GM18861 (cell line): ENCODE measurements at regions not wholly inside any gene's neighbourhood (a gene's known extent, or its start where the extent isn't known, plus 50 kb on each side); places are given as distances from the start of the nearest gene placed in this dataset.
"Not testable (repeated sequence)": the region's sequence is repeated elsewhere in the genome, so short reads cannot be mapped to it uniquely, and the experiment has no call there.

ENCODE experiments used
- ATAC-seq: cut with Tn5 transposase; IDR thresholded peaks from one replicate; pipeline ENCODE4 v1.9.1; 2021; ENCODE audit not compliant: unreplicated experiment

DNA sequence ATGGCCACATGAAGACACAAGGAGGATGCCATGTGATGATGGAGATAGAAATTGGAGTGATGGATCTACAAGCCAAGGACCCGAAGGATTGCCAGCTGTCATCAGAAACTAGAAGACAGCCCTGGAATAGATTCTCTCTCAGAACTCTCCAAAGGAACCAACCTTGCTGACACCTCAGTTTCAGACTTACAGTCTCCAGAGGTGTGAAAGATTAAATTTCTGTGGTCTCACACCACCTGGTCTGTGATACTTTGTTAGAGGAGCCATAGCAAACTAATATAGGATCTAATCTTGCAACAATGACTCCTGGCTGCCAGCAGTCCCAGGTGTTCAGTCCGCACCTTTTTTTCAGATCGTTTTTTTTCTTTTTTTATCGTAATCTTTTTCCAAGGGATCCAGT is 647.3 kb upstream of the GHITM start:
- no peak for ATAC-seq

DNA sequence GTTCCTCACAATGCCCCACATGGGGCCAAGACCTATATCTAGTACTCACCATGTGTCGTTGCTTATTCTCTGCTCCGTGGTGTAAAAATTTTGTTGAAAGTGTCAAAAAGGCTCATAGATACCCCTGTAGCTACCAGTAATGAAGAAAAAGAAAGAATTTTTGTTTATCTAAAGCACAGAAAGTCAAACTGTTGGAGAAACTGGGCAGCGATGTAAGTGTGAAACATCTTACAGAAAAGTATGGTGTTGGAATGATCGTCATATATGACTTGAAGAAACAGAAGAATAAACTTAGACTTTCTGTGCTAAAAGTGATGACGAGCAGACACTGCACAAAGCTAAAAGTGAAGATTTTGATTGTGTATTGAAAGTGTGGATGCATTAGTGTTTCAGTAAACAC is 626.6 kb upstream of the GHITM start:
- no peak for ATAC-seq

GRCh38 chr10:83515001-83515400 is 624.3 kb upstream of the GHITM start:
- ATAC-seq = no peak

DNA sequence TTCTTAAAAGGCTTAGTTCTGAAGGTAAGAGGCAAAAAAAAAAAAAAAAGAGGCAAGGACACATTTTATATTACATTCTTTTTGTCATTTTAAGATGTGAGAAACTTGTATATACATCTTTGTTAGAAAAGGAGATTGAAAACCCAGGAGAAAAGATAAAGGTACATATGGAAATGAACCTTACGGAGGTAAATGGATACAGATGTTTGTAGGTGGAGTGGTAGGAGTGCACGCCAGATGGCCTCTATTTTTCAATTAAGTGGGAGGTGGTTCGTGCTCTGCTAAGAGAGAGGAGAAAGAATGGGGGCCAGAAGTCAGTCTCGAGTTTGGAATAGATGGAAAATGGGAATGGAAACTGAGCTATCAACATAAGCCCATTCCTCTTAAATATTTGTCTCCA is 622.5 kb upstream of the GHITM start:
- no peak for ATAC-seq

DNA sequence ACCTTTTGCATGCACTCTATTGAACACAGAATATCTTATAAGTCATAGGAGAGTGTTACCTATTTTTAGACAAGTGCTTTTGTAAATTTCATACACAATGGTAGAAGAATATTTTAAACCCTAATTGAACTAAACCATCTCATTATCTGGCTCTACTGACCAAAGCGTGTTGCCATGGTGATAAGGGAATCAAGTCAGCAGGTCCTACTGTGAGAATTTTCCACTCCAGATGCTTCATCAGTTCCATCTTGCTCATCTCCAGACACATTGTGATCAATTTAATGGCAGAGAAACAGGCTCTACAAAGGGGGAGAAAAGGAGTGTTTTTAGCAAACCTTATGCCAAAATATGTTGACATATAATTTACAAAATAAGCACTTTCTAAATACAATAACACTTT is 621.9 kb upstream of the GHITM start:
- no peak for ATAC-seq

DNA sequence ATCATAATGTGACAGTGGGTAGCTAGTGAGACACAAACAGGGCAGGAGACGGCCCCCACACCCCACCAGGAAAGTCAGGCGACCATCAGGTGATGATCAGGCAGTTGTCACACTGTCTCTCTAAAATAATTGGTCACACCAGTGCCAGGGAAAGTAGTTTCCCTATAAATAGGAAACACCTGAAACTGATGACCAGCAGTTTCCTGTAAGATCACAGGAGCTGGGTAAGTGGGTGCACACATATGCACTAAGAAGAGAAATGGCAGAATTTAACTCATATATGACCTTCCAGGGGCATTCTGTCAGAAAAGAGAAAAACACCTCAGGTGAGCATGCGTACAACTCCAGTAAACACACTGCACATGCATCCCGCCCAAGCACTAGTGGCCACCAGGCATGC is 620.5 kb upstream of the GHITM start:
- no peak for ATAC-seq

DNA sequence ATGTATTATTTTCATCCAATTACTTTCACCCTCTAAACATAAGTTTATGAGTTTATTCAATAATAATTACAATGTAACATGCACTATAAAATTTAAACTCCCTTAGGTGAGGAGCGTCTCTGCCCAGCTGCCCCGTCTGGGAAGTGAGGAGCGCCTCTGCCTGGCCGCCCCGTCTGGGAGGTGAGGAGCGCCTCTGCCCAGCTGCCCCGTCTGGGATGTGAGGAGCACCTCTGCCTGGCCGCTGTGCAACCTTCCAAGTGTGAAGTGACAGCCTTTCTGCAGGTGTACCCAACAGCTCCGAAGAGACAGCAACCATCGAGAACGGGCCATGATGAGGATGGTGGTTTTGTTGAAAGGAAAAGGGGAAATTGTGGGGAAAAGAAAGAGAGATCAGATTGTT is 618.9 kb upstream of the GHITM start:
- ATAC-seq = not testable (repeated sequence)

DNA sequence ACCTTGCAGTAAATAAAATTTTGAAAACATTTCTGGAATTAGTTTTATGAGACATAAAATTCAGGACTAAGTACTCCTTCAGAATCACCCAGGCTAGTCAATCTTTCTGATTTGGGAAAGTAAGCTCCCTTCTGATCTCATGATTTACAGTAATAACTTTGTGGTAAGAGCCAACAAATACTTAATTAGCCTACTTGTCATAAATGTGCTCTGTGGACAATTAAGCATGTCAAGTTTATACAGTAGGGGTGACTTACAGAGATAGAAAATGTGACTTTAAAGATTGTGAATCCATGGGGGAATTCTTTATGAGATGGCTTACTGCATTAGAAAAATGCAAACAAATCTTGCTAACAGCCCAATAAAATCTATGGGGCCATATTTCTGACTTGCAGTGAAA is 616.9 kb upstream of the GHITM start:
- no peak for ATAC-seq

- no peak for ATAC-seq
Observed at GRCh38 chr10:83522881-83523386, 616.4 kb upstream of the GHITM start.

- ATAC-seq = no peak
Observed at GRCh38 chr10:83527934-83528333, 611.4 kb upstream of the GHITM start.

GRCh38 chr10:83533290-83533689 is 606.0 kb upstream of the GHITM start:
- ATAC-seq = peak; percentile 65

DNA sequence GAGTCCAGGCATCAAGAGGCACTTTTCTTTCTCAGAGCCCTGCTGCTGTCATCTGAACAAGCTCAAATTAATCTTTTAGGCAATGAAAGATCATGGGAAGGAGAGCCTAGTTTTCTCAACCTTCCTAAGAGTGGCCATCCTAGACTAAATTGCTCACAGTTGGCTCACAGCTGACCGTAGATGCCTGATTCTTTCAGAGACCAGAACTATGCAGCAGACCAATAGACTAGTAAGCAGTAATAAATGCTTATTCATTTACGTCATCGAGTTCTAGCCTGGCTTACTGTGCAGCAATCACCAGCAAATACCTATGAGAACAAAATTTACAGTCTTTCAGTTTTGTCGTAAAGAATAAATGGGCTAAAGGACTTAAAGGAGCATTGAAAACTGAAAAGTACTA is 602.9 kb upstream of the GHITM start:
- no peak for ATAC-seq

DNA sequence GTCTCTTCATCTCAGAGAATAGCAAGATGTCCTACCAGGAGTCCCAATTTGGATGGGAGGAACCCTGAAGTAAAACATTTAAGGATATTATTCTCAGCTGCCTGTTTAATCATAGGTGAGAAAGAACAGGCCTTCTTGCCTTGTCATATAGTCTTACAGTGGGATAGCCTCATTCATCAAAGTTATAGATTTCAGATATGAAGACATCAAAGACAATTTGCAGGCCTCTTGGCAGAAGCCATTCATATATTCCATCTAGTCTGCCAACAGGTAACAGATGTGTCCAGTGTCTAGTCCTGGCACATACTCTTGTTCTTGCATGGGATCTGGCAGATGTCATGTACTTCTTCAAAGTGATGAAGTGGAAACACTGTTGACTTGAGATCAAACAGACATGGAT is 601.3 kb upstream of the GHITM start:
- no peak for ATAC-seq

GRCh38 chr10:83539528-83540308 is 599.6 kb upstream of the GHITM start:
- peak; percentile 42 for ATAC-seq

GRCh38 chr10:83541046-83541445 is 598.3 kb upstream of the GHITM start:
- no peak for ATAC-seq

DNA sequence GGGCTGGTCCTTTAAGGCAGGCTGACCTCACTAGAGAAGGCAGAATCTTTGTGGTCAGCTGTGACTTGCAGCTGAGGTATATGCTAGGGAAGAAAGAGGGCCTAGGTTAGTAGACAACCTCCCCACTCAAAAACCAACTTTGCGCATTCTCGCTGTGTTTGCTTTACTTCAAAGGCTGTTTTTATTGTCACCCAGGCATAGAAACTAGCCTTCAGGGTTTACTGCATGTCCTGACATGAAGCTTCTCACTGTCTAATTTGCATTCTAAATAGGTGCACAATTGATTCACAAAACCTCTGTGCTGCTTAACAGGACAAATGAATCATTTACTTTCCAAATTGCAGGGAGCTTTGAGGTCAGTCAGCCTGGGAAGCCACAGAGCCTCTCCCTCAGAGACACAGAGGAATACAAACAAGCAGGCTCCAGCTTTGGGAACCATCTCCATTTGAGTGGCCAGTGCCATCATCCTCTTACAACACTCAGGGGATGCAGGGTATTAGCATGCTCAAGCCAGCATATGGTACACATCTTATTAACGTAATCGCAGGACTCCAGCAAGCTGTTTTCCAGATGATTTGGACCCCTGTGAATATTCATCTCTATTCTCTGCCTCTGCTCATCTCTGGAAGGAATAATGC is 596.4 kb upstream of the GHITM start:
- peak; percentile 59 for ATAC-seq

DNA sequence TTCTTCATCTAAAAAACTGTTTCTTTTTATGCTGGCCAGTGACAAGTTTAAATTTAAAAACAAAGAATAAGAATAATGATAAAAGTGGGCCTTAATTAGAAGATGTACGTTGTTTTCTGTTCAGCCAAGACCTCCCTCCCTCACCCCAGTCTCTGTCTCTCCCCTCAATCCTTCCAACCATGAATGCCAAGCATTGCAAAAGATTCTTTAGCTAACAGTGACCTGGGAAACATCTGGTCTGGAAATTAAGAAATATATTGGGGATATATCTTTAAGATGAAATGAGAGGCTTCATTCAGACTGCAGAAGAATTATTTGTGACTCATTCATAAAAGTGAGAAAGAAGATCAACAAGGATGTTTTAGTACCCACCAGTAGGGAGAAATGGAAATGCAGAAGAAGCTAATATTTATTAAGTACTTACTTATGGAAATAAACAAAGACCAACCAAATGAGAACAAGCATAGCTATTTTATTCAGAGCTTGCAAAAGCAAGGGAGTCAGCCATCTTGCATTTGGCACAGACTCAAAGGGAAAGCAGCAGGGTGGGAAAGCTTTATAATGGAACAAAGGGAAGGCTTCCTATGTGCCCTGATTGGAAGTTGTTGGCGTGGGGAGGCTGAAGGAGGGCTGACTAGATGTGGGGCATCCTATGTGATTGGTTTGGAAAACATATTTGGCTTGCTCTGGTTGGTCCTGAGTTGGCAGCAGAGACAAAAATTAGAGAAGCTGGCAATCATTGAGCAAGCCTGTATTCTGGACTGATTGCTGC is 595.4 kb upstream of the GHITM start:
- ATAC-seq = no peak

GRCh38 chr10:83545901-83546391 is 593.4 kb upstream of the GHITM start:
- ATAC-seq = no peak

GRCh38 chr10:83551190-83551589 is 588.1 kb upstream of the GHITM start:
- not testable (repeated sequence) for ATAC-seq

- no peak for ATAC-seq
Observed at GRCh38 chr10:83553366-83553765, 585.9 kb upstream of the GHITM start.

DNA sequence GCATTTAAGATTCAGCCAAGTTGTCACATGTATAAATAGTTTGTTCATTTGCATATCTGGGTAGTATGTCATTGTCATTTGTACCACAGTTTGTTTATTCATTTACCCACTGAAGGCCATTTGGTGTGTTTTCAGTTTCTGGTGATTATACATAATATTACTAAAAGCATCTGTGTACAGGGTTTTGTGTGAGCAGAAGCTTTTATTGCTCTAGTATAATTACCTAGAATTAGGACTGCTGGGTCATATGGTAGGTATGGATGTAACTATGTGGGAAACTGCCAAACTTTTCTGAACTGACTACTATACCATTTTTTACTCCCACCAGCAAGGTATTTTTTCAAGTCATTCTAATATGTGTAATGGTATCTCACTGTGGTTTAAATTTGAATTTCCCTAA is 584.0 kb upstream of the GHITM start:
- ATAC-seq = peak; percentile 96

DNA sequence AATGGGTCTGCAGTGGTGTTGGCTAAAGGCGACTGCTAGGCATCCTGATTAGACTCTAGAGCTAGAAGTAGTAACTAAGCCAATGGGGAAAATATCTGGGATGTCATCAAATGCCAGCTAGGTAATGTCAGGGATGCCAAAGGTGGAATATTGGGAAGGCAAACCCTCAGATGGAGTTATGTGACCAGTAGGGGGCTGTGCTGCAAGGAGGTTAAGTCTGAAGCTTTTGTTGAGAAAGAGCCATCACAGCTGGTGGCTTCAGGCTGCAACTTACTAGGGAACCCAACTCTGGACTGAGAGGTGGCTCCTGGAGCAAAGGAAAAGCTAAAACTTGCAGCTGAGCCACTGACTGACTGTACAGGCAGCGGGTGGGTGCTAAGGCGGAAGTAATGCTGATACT is 576.9 kb upstream of the GHITM start:
- ATAC-seq = no peak
